Bronchial epithelial cell (primary cell): ENCODE measurements at regions not wholly inside any gene's neighbourhood (a gene's known extent, or its start where the extent isn't known, plus 50 kb on each side); places are given as distances from the start of the nearest gene placed in this dataset.

Source experiments
- DNase-seq: peaks from one replicate; pipeline ENCODE4 v3.0.0-alpha.2; 2010; ENCODE audit warnings: low read depth
- FAIRE-seq: peaks from 2 replicates; lab custom pipeline; 2011; peaks lifted over from hg19 to GRCh38; lab: Jason Lieb, UNC
- H3K27me3 ChIP-seq: 2 replicates; pipeline ENCODE4 v1.5.1; 2011; ENCODE audit warnings: low read length; ENCODE audit not compliant: control insufficient read depth, insufficient read depth
- H3K36me3 ChIP-seq: 2 replicates; pipeline ENCODE4 v1.5.1; 2011; ENCODE audit warnings: low read length; ENCODE audit not compliant: control insufficient read depth, insufficient read depth
- H3K4me3 ChIP-seq: 2 replicates; pipeline ENCODE4 v1.5.1; 2011; ENCODE audit warnings: mild to moderate bottlenecking, low read depth, low read length, control low read depth
- CTCF ChIP-seq: IDR thresholded peaks from 2 replicates; pipeline ENCODE4 v1.5.1; 2011; ENCODE audit warnings: mild to moderate bottlenecking, moderate library complexity, low read length, control low read depth, inconsistent platforms; ENCODE audit not compliant: insufficient read depth, severe bottlenecking

- no peak for TF ChIP-seq CTCF
- H3K4me3 ChIP-seq = no peak overlapping the region
- H3K36me3 ChIP-seq = no peaks in the 10 kb centered on the region
- no peak for DNase-seq
- no peak for FAIRE-seq
- H3K27me3 ChIP-seq = no peaks in the 10 kb centered on the region
Observed at GRCh38 chr16:20192801-20193200, 119.1 kb upstream of the GPR139 start.

- Histone ChIP-seq H3K27me3 (no peaks in the 10 kb centered on the region), H3K4me3 (no peak overlapping the region), H3K36me3 (no peaks in the 10 kb centered on the region)
- DNase-seq (no peak), FAIRE-seq (no peak)
- TF ChIP-seq CTCF = no peak
Observed at GRCh38 chr16:20191566-20191965, 117.9 kb upstream of the GPR139 start.

- H3K36me3 ChIP-seq = no peaks in the 10 kb centered on the region
- no peak overlapping the region for H3K4me3 ChIP-seq
- H3K27me3 ChIP-seq = no peaks in the 10 kb centered on the region
- FAIRE-seq (no peak), DNase-seq (no peak)
- no peak for TF ChIP-seq CTCF
Observed at GRCh38 chr16:20181949-20182348, 108.3 kb upstream of the GPR139 start.

- no peak overlapping the region for H3K4me3 ChIP-seq
- DNase-seq = no peak
- no peaks in the 10 kb centered on the region for H3K27me3 ChIP-seq
- no peaks in the 10 kb centered on the region for H3K36me3 ChIP-seq
- TF ChIP-seq CTCF = no peak
- FAIRE-seq = no peak
Observed at GRCh38 chr16:20181416-20181815, 107.7 kb upstream of the GPR139 start.

GRCh38 chr16:20178297-20178696 lies 104.6 kb upstream of the GPR139 start:
- no peak for FAIRE-seq
- no peak overlapping the region for H3K4me3 ChIP-seq
- no peak for TF ChIP-seq CTCF
- no peak for DNase-seq
- no peaks in the 10 kb centered on the region for H3K36me3 ChIP-seq
- no peaks in the 10 kb centered on the region for H3K27me3 ChIP-seq

- DNase-seq (no peak), FAIRE-seq (no peak)
- H3K27me3 ChIP-seq = no peaks in the 10 kb centered on the region
- no peaks in the 10 kb centered on the region for H3K36me3 ChIP-seq
- no peak overlapping the region for H3K4me3 ChIP-seq
- no peak for TF ChIP-seq CTCF
Observed at GRCh38 chr16:20175358-20175757, 101.7 kb upstream of the GPR139 start.
